Thoracic aorta (tissue), 2 donors: ENCODE measurements at regions not wholly inside any gene's neighbourhood (a gene's known extent, or its start where the extent isn't known, plus 50 kb on each side); places are given as distances from the start of the nearest gene placed in this dataset.
A peak's percentile ranks its signal among the peaks of the same experiment; 100 is the strongest.

Experiments used
- ATAC-seq: fragments of 150-250 bp; one replicate; pipeline ENCODE4 v1.8.0; 2017; ENCODE audit warnings: low read depth; ENCODE audit not compliant: insufficient number of reproducible peaks, low FRiP score
- DNase-seq: peaks from one replicate; pipeline ENCODE4 v3.0.0-alpha.2; 2020; ENCODE audit warnings: low spot score
- H3K27ac ChIP-seq, 2 donors: fragments of 200-600 bp; sonication (generic); 1 replicate in 1 of 2; 2 replicates in 1 of 2; pipeline ENCODE4 v1.5.1; 2016; ENCODE audit warnings: mild to moderate bottlenecking in 2 of 2, moderate library complexity in 2 of 2
- H3K27me3 ChIP-seq: fragments of 200-600 bp; sonication (generic); replicated peaks from 2 replicates; pipeline ENCODE4 v1.6.0; 2016; ENCODE audit warnings: mild to moderate bottlenecking; ENCODE audit not compliant: insufficient read depth
- H3K36me3 ChIP-seq: fragments of 200-600 bp; sonication (generic); one replicate; pipeline ENCODE4 v1.5.1; 2016
- H3K4me1 ChIP-seq, 2 donors: fragments of 200-600 bp; sonication (generic); 1 replicate in 1 of 2; 2 replicates in 1 of 2; pipeline versions ENCODE4 v1.5.1 to v1.6.0; 2016; ENCODE audit warnings: low read depth in 2 of 2, mild to moderate bottlenecking in 1 of 2; ENCODE audit not compliant: control insufficient read depth in 1 of 2
- H3K4me3 ChIP-seq: fragments of 200-600 bp; sonication (generic); 2 replicates; pipeline ENCODE4 v1.5.1; 2016; ENCODE audit warnings: mild to moderate bottlenecking
- H3K9me3 ChIP-seq: fragments of 200-600 bp; sonication (generic); 2 replicates; pipeline ENCODE4 v1.5.1; 2016
- TF ChIP-seq, protein P1 (sequence below): fragments of 200-600 bp; sonication (generic); IDR thresholded peaks from one replicate; pipeline ENCODE4 v1.5.1; 2019; ENCODE audit warnings: antibody characterized with exemption

- no peaks in the 10 kb centered on the region for H3K27me3 ChIP-seq
- no peak for DNase-seq
Measured at GRCh38 chr4:72828864-72829263, 240.7 kb downstream of the COX18 start.

DNA sequence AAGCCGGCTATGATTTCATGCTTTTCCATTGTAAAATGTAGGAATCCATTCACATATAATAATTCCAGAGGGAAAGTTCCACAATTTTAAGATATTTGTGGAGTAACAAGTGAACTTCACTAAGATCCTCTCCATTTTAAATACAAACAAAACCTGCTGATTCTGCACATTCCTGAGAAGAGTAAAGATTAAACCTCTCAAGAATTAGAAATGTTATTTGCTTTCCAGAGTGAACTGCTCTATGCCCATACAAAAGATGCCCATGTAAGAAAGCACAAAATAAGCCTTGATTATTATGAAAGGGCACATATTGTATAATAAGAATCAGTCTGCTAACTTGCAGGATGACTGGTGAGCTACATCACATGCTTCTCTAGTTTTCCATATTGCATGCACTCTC, 241.5 kb downstream of the COX18 start:
- DNase-seq, result no peak
- ATAC-seq, result no peak

More at GRCh38 chr4:72828864-72829263, 240.7 kb downstream of the COX18 start:
- Histone ChIP-seq H3K27ac (no peak overlapping the region), H3K4me1 (no peaks in the 10 kb centered on the region), H3K9me3 (no peaks in the 10 kb centered on the region), H3K4me3 (no peak overlapping the region), H3K36me3 (no peaks in the 10 kb centered on the region)
- TF ChIP-seq, protein P1, sequence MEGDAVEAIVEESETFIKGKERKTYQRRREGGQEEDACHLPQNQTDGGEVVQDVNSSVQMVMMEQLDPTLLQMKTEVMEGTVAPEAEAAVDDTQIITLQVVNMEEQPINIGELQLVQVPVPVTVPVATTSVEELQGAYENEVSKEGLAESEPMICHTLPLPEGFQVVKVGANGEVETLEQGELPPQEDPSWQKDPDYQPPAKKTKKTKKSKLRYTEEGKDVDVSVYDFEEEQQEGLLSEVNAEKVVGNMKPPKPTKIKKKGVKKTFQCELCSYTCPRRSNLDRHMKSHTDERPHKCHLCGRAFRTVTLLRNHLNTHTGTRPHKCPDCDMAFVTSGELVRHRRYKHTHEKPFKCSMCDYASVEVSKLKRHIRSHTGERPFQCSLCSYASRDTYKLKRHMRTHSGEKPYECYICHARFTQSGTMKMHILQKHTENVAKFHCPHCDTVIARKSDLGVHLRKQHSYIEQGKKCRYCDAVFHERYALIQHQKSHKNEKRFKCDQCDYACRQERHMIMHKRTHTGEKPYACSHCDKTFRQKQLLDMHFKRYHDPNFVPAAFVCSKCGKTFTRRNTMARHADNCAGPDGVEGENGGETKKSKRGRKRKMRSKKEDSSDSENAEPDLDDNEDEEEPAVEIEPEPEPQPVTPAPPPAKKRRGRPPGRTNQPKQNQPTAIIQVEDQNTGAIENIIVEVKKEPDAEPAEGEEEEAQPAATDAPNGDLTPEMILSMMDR, result no peak
- no peak for ATAC-seq

DNA sequence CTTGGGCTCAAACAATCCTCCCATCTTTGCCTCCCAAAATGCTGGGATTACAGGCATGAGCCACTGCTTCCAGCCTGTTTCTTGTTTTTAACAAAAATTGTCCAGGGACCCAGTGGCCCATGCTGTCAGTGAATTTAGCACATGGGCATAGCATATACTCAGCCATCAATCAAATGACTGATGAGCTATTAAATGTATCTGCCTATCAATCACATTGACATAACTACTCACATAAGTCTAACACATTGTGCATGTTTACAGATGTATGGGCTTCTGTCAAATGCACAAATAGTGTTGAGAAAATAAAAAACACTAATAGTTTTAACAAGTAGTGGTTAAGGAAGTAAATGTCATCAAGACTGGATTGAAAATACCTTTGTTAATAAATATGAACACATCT, 249.4 kb downstream of the COX18 start:
- H3K9me3 ChIP-seq, result no peaks in the 10 kb centered on the region
- DNase-seq, result no peak
- no peak for ATAC-seq
- H3K36me3 ChIP-seq, result no peaks in the 10 kb centered on the region
- H3K4me3 ChIP-seq, result no peak overlapping the region
- H3K27me3 ChIP-seq, result no peaks in the 10 kb centered on the region
- TF ChIP-seq, protein P1, result no peak
- H3K4me1 ChIP-seq, result peaks cover 5 to 34% of the 10 kb centered on the region in 2 donors
- H3K27ac ChIP-seq, result no peak overlapping the region

More for the DNA sequence above, 241.5 kb downstream of the COX18 start:
- no peaks in the 10 kb centered on the region for H3K4me1 ChIP-seq
- H3K27me3 ChIP-seq, result no peaks in the 10 kb centered on the region
- no peaks in the 10 kb centered on the region for H3K36me3 ChIP-seq
- no peaks in the 10 kb centered on the region for H3K9me3 ChIP-seq
- no peak overlapping the region for H3K27ac ChIP-seq
- H3K4me3 ChIP-seq, result no peak overlapping the region
- TF ChIP-seq, protein P1, result no peak

GRCh38 chr4:72817012-72817411, 248.0 kb upstream of the ADAMTS3 start:
- peak; percentile 69 for ATAC-seq
- Histone ChIP-seq H3K27ac (peak overlapping the region in 1 of 2 donors; percentile 60), H3K4me3 (peak overlapping the region; percentile 9), H3K9me3 (no peaks in the 10 kb centered on the region), H3K4me1 (peaks cover 12 to 44% of the 10 kb centered on the region in 2 donors), H3K36me3 (no peaks in the 10 kb centered on the region), H3K27me3 (no peaks in the 10 kb centered on the region)
- TF ChIP-seq, protein P1, result no peak
- no peak for DNase-seq

- ATAC-seq, result no peak
Measured at GRCh38 chr4:72814241-72814640, 245.2 kb upstream of the ADAMTS3 start.

More at GRCh38 chr4:72814241-72814640, 245.2 kb upstream of the ADAMTS3 start:
- TF ChIP-seq, protein P1, result no peak
- Histone ChIP-seq H3K9me3 (no peaks in the 10 kb centered on the region), H3K27ac (no peak overlapping the region), H3K4me1 (peaks cover 12 to 35% of the 10 kb centered on the region in 2 donors), H3K27me3 (no peaks in the 10 kb centered on the region), H3K4me3 (no peak overlapping the region), H3K36me3 (no peaks in the 10 kb centered on the region)
- no peak for DNase-seq
